IMR-90 (cell line): ENCODE measurements at regions not wholly inside any gene's neighbourhood (a gene's known extent, or its start where the extent isn't known, plus 50 kb on each side); places are given as distances from the start of the nearest gene placed in this dataset.

Source experiments
- ATAC-seq: fragments of 200-7000 bp; cut with Tn5 transposase; 2 replicates; pipeline ENCODE4 v1.9.1; 2020; ENCODE audit warnings: low read depth, mild to moderate bottlenecking, moderate library complexity
- BruUV-seq: library from RNA; stranded (reverse); fragments of 400-500 nt; replicated peaks from 2 replicates; lab custom pipeline; 2021; lab: Mats Ljungman, UMichigan
- CTCF ChIA-PET: fragments of 300-600 bp; formaldehyde crosslinking; extraction: SDS; loops from one replicate; lab custom pipeline; 2021; ENCODE audit warnings: antibody characterized with exemption; lab: Yijun Ruan, JAX
- POLR2A ChIA-PET: fragments of 300-600 bp; sonication (Branson Sonifier 250); formaldehyde crosslinking; loops from one replicate; lab custom pipeline; 2022; ENCODE audit warnings: antibody characterized with exemption; ENCODE audit not compliant: unreplicated experiment; lab: Charles Lee
- DNase-seq: peaks from one replicate; pipeline ENCODE4 v3.0.0; 2013
- H2AFZ ChIP-seq: replicated peaks from 2 replicates; pipeline ENCODE3; 2013; ENCODE audit warnings: low read length, mild to moderate bottlenecking; ENCODE audit not compliant: poor library complexity
- H2AK5ac ChIP-seq: 2 replicates; pipeline ENCODE4 v1.6.1; 2013; ENCODE audit warnings: low read depth, low read length, inconsistent platforms
- H2AK9ac ChIP-seq: replicated peaks from 2 replicates; pipeline ENCODE3; 2013; ENCODE audit warnings: mild to moderate bottlenecking, low read depth, low read length, moderate library complexity; ENCODE audit not compliant: poor library complexity
- H2BK120ac ChIP-seq: 2 replicates; pipeline ENCODE4 v1.6.1; 2013; ENCODE audit warnings: low read depth, low read length, inconsistent platforms
- H2BK15ac ChIP-seq: 3 replicates; pipeline ENCODE4 v1.6.1; 2013; ENCODE audit warnings: low read depth, low read length, inconsistent platforms
- H2BK20ac ChIP-seq: 2 replicates; pipeline ENCODE4 v1.6.1; 2013; ENCODE audit warnings: low read depth, mild to moderate bottlenecking, inconsistent platforms, low read length, moderate library complexity
- H2BK5ac ChIP-seq: 2 replicates; pipeline ENCODE4 v1.6.1; 2013; ENCODE audit warnings: mild to moderate bottlenecking, low read depth, low read length, inconsistent platforms; ENCODE audit not compliant: poor library complexity, severe bottlenecking
- H3K14ac ChIP-seq: replicated peaks from 2 replicates; pipeline ENCODE4 v1.6.1; 2013; ENCODE audit warnings: low read depth, low read length, inconsistent platforms
- H3K18ac ChIP-seq: 2 replicates; pipeline ENCODE4 v1.6.1; 2013; ENCODE audit warnings: low read depth, low read length, control low read depth
- H3K23ac ChIP-seq: 2 replicates; pipeline ENCODE4 v1.6.1; 2013; ENCODE audit warnings: low read depth, low read length, inconsistent platforms
- H3K27ac ChIP-seq: 2 replicates; pipeline ENCODE4 v1.5.1; 2013; ENCODE audit warnings: mild to moderate bottlenecking, control low read depth, low read length; ENCODE audit not compliant: insufficient read depth
- H3K27me3 ChIP-seq: 2 replicates; pipeline ENCODE4 v1.6.1; 2013; ENCODE audit warnings: low read length; ENCODE audit not compliant: control insufficient read depth, insufficient read depth
- H3K36me3 ChIP-seq: 2 replicates; pipeline ENCODE4 v1.6.1; 2013; ENCODE audit warnings: low read length, mixed read lengths; ENCODE audit not compliant: control insufficient read depth, insufficient read depth
- H3K4ac ChIP-seq: 2 replicates; pipeline ENCODE4 v1.6.1; 2013; ENCODE audit warnings: low read depth, low read length, inconsistent platforms
- H3K4me1 ChIP-seq: 2 replicates; pipeline ENCODE4 v1.6.1; 2013; ENCODE audit warnings: low read length, mixed read lengths; ENCODE audit not compliant: control insufficient read depth, insufficient read depth
- H3K4me2 ChIP-seq: 2 replicates; pipeline ENCODE4 v1.6.1; 2013; ENCODE audit warnings: low read depth, mild to moderate bottlenecking, control low read depth, low read length, moderate library complexity
- H3K4me3 ChIP-seq: 2 replicates; pipeline ENCODE4 v1.5.1; 2013; ENCODE audit warnings: low read depth, mild to moderate bottlenecking, control low read depth, low read length, moderate library complexity; ENCODE audit not compliant: insufficient read depth
- H3K56ac ChIP-seq: 2 replicates; pipeline ENCODE4 v1.6.1; 2013; ENCODE audit warnings: low read length, inconsistent platforms; ENCODE audit not compliant: insufficient read depth; ENCODE audit errors: extremely low read depth
- H3K79me1 ChIP-seq, 2 experiments: 2 replicates each; pipeline ENCODE4 v1.6.1; 2013; ENCODE audit warnings: low read length in 2 of 2, inconsistent platforms in 1 of 2, low read depth in 1 of 2
- H3K9ac ChIP-seq: 2 replicates; pipeline ENCODE4 v1.6.1; 2013; ENCODE audit warnings: low read depth, low read length, control low read depth
- H3K9me1 ChIP-seq: 2 replicates; pipeline ENCODE4 v1.6.1; 2013; ENCODE audit warnings: low read length, inconsistent platforms; ENCODE audit not compliant: insufficient read depth
- H3K9me3 ChIP-seq: 2 replicates; pipeline ENCODE4 v1.6.1; 2013; ENCODE audit warnings: low read length; ENCODE audit not compliant: control insufficient read depth, insufficient read depth
- H4K20me1 ChIP-seq: 2 replicates; pipeline ENCODE4 v1.6.1; 2013; ENCODE audit warnings: low read length, inconsistent platforms; ENCODE audit not compliant: insufficient read depth
- H4K5ac ChIP-seq: 2 replicates; pipeline ENCODE4 v1.6.1; 2013; ENCODE audit warnings: mild to moderate bottlenecking, low read depth, low read length, control low read depth
- H4K8ac ChIP-seq, 2 experiments: 2 replicates each; pipeline ENCODE4 v1.6.1; 2013; ENCODE audit warnings: low read depth in 2 of 2, low read length in 2 of 2, control low read depth in 1 of 2, inconsistent platforms in 1 of 2
- H4K91ac ChIP-seq: 2 replicates; pipeline ENCODE4 v1.6.1; 2013; ENCODE audit warnings: low read depth, low read length, inconsistent platforms; ENCODE audit not compliant: insufficient read depth
- CEBPB ChIP-seq: IDR thresholded peaks from 2 replicates; pipeline ENCODE4 v1.6.1; 2012; ENCODE audit warnings: low read depth, low read length, improper control_type of control experiment
- FOS ChIP-seq: fragments of 150-350 bp; IDR thresholded peaks from 2 replicates; pipeline ENCODE4 v1.6.1; 2016; ENCODE audit warnings: low read depth, low read length
- SMC3 ChIP-seq: fragments of 150-350 bp; IDR thresholded peaks from 2 replicates; pipeline ENCODE4 v1.6.1; 2016; ENCODE audit warnings: low read depth, mild to moderate bottlenecking, antibody characterized with exemption, low read length, moderate library complexity
- WGBS, 2 experiments: methylation state at CpG; one replicate each; pipeline versions ENCODE4 v1.1.5 to v1.1.7; 2013; ENCODE audit warnings: missing lambda C conversion rate in 2 of 2; ENCODE audit not compliant: insufficient read length in 1 of 2; ENCODE audit errors: extremely low coverage in 2 of 2; 5-methylcytosine and 5-hydroxymethylcytosine counted together
- dilution Hi-C: fragments of 300-500 bp; cut with HindIII; formaldehyde crosslinking; loops from one replicate; pipeline ENCODE4 v1.14.3; 2018; ENCODE audit warnings: low sequenced_read_pairs; ENCODE audit not compliant: unreplicated experiment
- in situ Hi-C: fragments of 300-500 bp; cut with MboI; formaldehyde crosslinking; loops from 3 replicates; pipeline ENCODE4 v1.14.3; 2019; ENCODE audit warnings: low sequenced_read_pairs, inconsistent platforms, mixed read lengths
- intact Hi-C: fragments of 100-400 bp; cut with micrococcal nuclease; formaldehyde crosslinking; loops from 2 replicates; pipeline ENCODE4 v1.10.0; 2022

DNA sequence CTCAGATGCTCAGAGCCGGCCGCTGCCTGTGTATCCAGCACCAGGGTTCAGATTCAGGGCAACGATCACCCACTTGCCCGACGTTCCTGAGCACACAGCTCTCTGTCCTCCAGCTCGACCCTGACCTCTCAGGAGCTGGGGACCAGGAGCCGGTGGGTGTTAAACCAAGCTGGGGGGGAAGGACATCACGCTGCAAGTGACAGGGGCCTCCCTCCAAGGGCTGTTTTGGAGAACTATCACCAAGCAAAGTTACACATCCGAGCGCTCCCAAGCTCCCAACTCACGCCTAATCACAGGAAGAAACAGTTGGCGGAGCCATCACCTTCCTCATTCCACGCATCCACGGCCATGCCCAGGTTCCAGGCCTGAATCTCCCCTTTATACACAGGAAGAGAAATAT is 51.5 kb upstream of the ZNF354A start:
- Histone ChIP-seq H3K9me1 (no peaks in the 10 kb centered on the region), H3K4ac (no peak overlapping the region), H3K27me3 (no peaks in the 10 kb centered on the region), H3K9ac (no peak overlapping the region), H4K5ac (no peak overlapping the region), H4K8ac (no peak overlapping the region), H3K9me3 (peaks cover 36% of the 10 kb centered on the region), H3K23ac (no peak overlapping the region), H3K18ac (no peak overlapping the region), H4K91ac (no peak overlapping the region), H2BK120ac (no peak overlapping the region), H3K4me3 (no peak overlapping the region), H2BK5ac (no peak overlapping the region), H3K27ac (no peak overlapping the region), H3K14ac (no peak overlapping the region), H3K4me1 (no peaks in the 10 kb centered on the region), H3K56ac (no peak overlapping the region), H3K4me2 (no peak overlapping the region), H4K20me1 (no peaks in the 10 kb centered on the region), H2BK20ac (no peak overlapping the region), H3K79me1 (no peaks in the 10 kb centered on the region), H2BK15ac (no peak overlapping the region), H3K36me3 (no peaks in the 10 kb centered on the region), H2AK9ac (no peak overlapping the region), H2AK5ac (no peak overlapping the region), H2AFZ (no peak overlapping the region)
- DNase-seq (no peak), ATAC-seq (no peak)
- in situ Hi-C loops, result no loop called here
- ChIA-PET POLR2A (no interaction called here), CTCF (no interaction called here)
- TF ChIP-seq SMC3 (no peak), FOS (no peak), CEBPB (no peak)
- no TSS peak for BruUV-seq
- dilution Hi-C loops, result no loop called here
- WGBS, 2 experiments, result 80% methylated on average over 4 of the region's 14 CpGs; no CpG with 5 or more reads in 1 of the 2 experiments
- intact Hi-C loops, result no loop called here
